ENCODE measurements at regions not wholly inside any gene's neighbourhood (a gene's known extent, or its start where the extent isn't known, plus 50 kb on each side); places are given as distances from the start of the nearest gene placed in this dataset.
A peak's percentile ranks its signal among the peaks of the same experiment; 100 is the strongest.

DNA sequence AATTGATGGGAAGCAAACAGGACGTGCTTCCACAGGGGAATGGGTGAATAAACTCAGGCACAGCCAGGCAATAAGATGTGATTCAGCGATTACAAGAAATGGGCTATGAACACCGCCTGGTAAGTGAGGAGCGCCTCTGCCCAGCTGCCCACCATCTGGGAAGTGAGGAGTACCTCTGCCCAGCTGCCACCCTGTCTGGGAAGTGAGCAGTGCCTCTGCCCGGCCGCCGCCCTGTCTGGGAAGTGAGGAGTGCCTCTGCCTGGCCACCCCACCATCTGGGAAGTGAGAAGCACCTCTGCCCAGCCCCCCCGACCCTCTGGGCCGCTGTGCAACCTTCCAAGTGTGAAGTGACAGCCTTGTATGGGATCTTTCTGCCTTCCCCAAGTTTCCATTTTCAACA lies 73.2 kb upstream of the PRR5 start:
- WGBS, 2 donors = 89 to 90% methylated on average over 9 of the region's 9 CpGs
- H3K9me3 ChIP-seq = no peaks in the 10 kb centered on the region
- TF ChIP-seq, protein P1, sequence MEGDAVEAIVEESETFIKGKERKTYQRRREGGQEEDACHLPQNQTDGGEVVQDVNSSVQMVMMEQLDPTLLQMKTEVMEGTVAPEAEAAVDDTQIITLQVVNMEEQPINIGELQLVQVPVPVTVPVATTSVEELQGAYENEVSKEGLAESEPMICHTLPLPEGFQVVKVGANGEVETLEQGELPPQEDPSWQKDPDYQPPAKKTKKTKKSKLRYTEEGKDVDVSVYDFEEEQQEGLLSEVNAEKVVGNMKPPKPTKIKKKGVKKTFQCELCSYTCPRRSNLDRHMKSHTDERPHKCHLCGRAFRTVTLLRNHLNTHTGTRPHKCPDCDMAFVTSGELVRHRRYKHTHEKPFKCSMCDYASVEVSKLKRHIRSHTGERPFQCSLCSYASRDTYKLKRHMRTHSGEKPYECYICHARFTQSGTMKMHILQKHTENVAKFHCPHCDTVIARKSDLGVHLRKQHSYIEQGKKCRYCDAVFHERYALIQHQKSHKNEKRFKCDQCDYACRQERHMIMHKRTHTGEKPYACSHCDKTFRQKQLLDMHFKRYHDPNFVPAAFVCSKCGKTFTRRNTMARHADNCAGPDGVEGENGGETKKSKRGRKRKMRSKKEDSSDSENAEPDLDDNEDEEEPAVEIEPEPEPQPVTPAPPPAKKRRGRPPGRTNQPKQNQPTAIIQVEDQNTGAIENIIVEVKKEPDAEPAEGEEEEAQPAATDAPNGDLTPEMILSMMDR (IDR thresholded peaks at IDR 0.05) = no peak
- no peak for TF ChIP-seq POLR2A (IDR thresholded peaks at IDR 0.05)
- DNase-seq = no peak
- H3K36me3 ChIP-seq (ENCODE audit: low read depth, missing control alignments) = no peaks in the 10 kb centered on the region
- H3K27ac ChIP-seq = no peak overlapping the region
- H3K27me3 ChIP-seq = no peaks in the 10 kb centered on the region
- no peaks in the 10 kb centered on the region for H3K4me1 ChIP-seq
- no peak overlapping the region for H3K4me3 ChIP-seq
- intact Hi-C loops (cut with DNase I; ENCODE audit: low total_unique reads) = loop anchor here (5.0 kb wide), 1 partner anchor 637 kb away; no protein-coding TSS in a partner anchor

DNA sequence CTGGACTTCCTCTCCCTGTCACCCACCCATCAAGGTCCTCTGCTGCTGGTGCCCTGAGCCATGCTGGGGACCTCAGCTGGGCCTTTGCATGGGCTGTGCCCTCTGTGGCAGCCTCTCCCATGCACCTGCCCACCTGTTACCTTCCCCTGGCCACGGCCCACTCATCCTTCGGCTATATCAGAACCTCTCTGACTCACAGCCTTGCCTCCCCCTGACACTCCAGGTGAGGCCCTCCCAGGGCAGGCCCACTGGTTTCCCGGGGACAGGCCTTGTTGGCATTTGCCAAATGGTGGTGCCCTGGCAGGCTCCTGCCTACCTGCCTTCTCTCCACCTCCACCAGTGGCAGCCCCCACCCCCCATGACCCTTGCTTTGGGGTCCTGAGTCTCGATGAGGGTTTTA lies 73.7 kb upstream of the PRR5 start:
- DNase-seq = no peak
- H3K4me1 ChIP-seq = no peaks in the 10 kb centered on the region
- WGBS, 2 donors = 70 to 85% methylated on average over 4 of the region's 4 CpGs
- H3K9me3 ChIP-seq = no peaks in the 10 kb centered on the region
- no peak for TF ChIP-seq POLR2A (IDR thresholded peaks at IDR 0.05)
- TF ChIP-seq, protein P1 (IDR thresholded peaks at IDR 0.05) = no peak
- no peaks in the 10 kb centered on the region for H3K27me3 ChIP-seq
- intact Hi-C loops (cut with DNase I; ENCODE audit: low total_unique reads) = loop anchor here (5.0 kb wide), 1 partner anchor 636 kb away; no protein-coding TSS in a partner anchor
- no peaks in the 10 kb centered on the region for H3K36me3 ChIP-seq (ENCODE audit: low read depth, missing control alignments)
- H3K4me3 ChIP-seq = no peak overlapping the region
- H3K27ac ChIP-seq = no peak overlapping the region

DNA sequence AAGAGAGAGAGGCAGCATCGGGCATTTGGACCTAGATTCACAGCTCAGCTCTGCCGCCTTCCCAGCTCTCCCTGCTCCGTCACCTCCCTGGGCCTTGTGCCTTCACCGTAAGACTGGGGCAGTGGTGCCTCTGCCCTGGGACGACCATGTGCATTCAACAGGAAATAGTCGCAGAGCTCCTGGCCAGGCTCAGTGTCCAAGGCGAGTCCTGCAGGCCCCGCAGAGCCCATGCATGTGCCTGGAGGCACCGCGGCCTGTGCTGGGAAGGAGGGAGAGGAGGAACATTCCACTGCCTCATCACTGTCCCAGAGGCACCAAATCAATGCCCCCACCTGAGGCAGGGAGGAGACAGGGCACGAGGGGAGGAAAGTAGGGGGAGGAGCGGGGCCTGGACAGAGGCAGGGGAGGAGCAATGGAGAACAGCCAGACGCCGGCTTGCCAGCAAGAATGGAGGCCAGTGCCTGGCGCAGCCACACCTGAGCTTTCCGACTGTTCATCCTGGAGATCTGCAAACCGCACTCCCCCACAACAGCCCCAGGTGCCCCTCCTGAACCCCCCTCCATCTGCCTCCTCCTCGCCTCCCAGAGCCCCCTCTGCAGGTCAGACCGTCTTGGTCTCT lies 74.4 kb upstream of the PRR5 start:
- Histone ChIP-seq H3K4me3 (no peak overlapping the region), H3K27ac (no peak overlapping the region), H3K27me3 (no peaks in the 10 kb centered on the region), H3K4me1 (no peaks in the 10 kb centered on the region), H3K36me3 (ENCODE audit: low read depth, missing control alignments) (no peaks in the 10 kb centered on the region), H3K9me3 (no peaks in the 10 kb centered on the region)
- TF ChIP-seq POLR2A (IDR thresholded peaks at IDR 0.05) = no peak
- TF ChIP-seq, protein P1 (IDR thresholded peaks at IDR 0.05) = no peak
- intact Hi-C loops (cut with DNase I; ENCODE audit: low total_unique reads) = loop anchor here (5.0 kb wide), 1 partner anchor 635 kb away; no protein-coding TSS in a partner anchor
- no peak for DNase-seq
- WGBS, 2 donors = 53 to 68% methylated on average over 15 to 19 of the region's 19 CpGs

DNA sequence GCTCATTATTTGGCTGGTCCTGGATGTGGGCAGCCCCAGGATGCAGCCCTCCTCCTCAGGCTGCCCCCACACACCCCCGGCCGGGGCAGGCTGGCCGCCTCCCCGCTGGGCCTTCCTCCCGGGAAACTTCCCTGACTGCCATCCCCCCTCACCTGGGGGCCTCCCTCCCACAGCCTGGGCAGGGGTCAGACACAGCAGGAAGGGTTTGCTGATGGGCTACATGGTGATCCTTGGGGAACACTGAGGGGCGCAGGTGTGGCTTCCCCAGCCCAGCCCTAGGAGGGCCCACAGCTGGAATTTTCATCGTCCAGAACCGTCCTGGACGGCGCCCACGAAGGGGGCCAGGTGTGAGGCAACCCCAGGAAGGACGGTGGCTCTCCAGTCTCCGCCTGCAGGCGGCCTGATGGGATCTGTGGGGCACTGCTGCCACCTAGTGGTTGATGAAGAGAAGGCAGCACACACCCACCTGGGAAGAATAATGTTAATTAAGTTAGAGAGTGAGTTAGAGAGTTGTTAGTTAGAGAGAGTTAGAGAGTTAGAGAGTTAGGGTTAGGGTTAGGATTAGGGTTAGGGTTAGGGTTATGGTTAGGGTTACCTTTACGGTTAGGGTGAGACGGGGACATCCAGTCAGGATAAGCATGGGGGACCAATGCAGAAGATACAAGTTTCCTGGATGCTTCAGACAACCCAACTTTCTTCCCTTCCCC lies 75.9 kb upstream of the PRR5 start:
- Histone ChIP-seq H3K4me3 (no peak overlapping the region), H3K27me3 (no peaks in the 10 kb centered on the region), H3K27ac (no peak overlapping the region), H3K9me3 (no peaks in the 10 kb centered on the region), H3K4me1 (no peaks in the 10 kb centered on the region), H3K36me3 (ENCODE audit: low read depth, missing control alignments) (no peaks in the 10 kb centered on the region)
- peak; percentile 83 for DNase-seq
- WGBS, 2 donors = 10 to 19% methylated on average over 10 to 15 of the region's 16 CpGs
- TF ChIP-seq, protein P1 (IDR thresholded peaks at IDR 0.05) = peak; percentile 99
- no peak for TF ChIP-seq POLR2A (IDR thresholded peaks at IDR 0.05)
- intact Hi-C loops (cut with DNase I; ENCODE audit: low total_unique reads) = loop anchor here (5.0 kb wide), 1 partner anchor 634 kb away; no protein-coding TSS in a partner anchor

Data from testis (tissue), 2 donors.